H1 (cell line): ENCODE measurements at regions not wholly inside any gene's neighbourhood (a gene's known extent, or its start where the extent isn't known, plus 50 kb on each side); places are given as distances from the start of the nearest gene placed in this dataset.

ENCODE experiments used
- CTCF ChIA-PET: fragments of 300-600 bp; sonication (Branson Sonifier 250); formaldehyde crosslinking; loops from one replicate; lab custom pipeline; 2021; ENCODE audit not compliant: partially characterized antibody; lab: Charles Lee
- POLR2A ChIA-PET: fragments of 300-600 bp; sonication (Branson Sonifier 250); formaldehyde crosslinking; loops from one replicate; lab custom pipeline; 2021; ENCODE audit warnings: inconsistent platforms; ENCODE audit not compliant: partially characterized antibody; lab: Charles Lee
- DNase-seq, 2 experiments: peaks; one replicate each; pipeline versions ENCODE4 v3.0.0 to v3.0.0-alpha.2; 2010 to 2022; ENCODE audit warnings: low spot score in 2 of 2, low read depth in 1 of 2, mixed read lengths in 1 of 2
- FAIRE-seq: peaks from 2 replicates; lab custom pipeline; 2011; peaks lifted over from hg19 to GRCh38; lab: Jason Lieb, UNC
- H2AFZ ChIP-seq: 2 replicates; pipeline ENCODE4 v1.8.1; 2012; ENCODE audit warnings: low read length, inconsistent platforms
- H2AK5ac ChIP-seq: 2 replicates; pipeline ENCODE4 v1.6.1; 2013; ENCODE audit warnings: low read depth, low read length
- H2BK120ac ChIP-seq: replicated peaks from 2 replicates; pipeline ENCODE3; 2013; ENCODE audit warnings: low read depth, low read length, inconsistent platforms
- H2BK12ac ChIP-seq: 2 replicates; pipeline ENCODE4 v1.6.1; 2013; ENCODE audit warnings: low read depth, low read length
- H2BK15ac ChIP-seq: 2 replicates; pipeline ENCODE4 v1.6.1; 2013; ENCODE audit warnings: low read length
- H2BK20ac ChIP-seq: 2 replicates; pipeline ENCODE4 v1.6.1; 2013; ENCODE audit warnings: low read length
- H2BK5ac ChIP-seq: 2 replicates; pipeline ENCODE4 v1.6.1; 2013; ENCODE audit warnings: low read depth, low read length
- H3K14ac ChIP-seq: 2 replicates; pipeline ENCODE4 v1.6.1; 2013; ENCODE audit warnings: inconsistent platforms; ENCODE audit not compliant: insufficient read length
- H3K18ac ChIP-seq: 2 replicates; pipeline ENCODE4 v1.6.1; 2013; ENCODE audit warnings: low read length; ENCODE audit errors: extremely low read depth
- H3K23ac ChIP-seq: 2 replicates; pipeline ENCODE4 v1.6.1; 2013; ENCODE audit warnings: inconsistent platforms; ENCODE audit not compliant: insufficient read length
- H3K23me2 ChIP-seq: 2 replicates; pipeline ENCODE4 v1.6.1; 2013; ENCODE audit warnings: low read depth, low read length
- H3K27ac ChIP-seq: 2 replicates; pipeline ENCODE4 v1.6.1; 2011; ENCODE audit warnings: low read depth, low read length, inconsistent platforms
- H3K27me3 ChIP-seq, 4 experiments: replicated peaks in 1 of 4; 1 replicate in 1 of 4; 2 replicates in 3 of 4; pipeline versions ENCODE4 v1.6.1 to v1.8.1; 2011 to 2013; ENCODE audit warnings: low read length in 3 of 4, mild to moderate bottlenecking in 3 of 4, inconsistent platforms in 2 of 4, mixed read lengths in 2 of 4, moderate library complexity in 1 of 4; ENCODE audit not compliant: control insufficient read depth in 3 of 4, insufficient read depth in 3 of 4; ENCODE audit errors: extremely low read depth in 1 of 4
- H3K36me3 ChIP-seq, 4 experiments: 2 replicates each; pipeline versions ENCODE4 v1.6.1 to v1.8.1; 2011 to 2013; ENCODE audit warnings: mild to moderate bottlenecking in 4 of 4, low read length in 3 of 4, moderate library complexity in 2 of 4, control low read depth in 1 of 4, inconsistent platforms in 1 of 4; ENCODE audit not compliant: insufficient read depth in 4 of 4, control insufficient read depth in 2 of 4
- H3K4ac ChIP-seq: replicated peaks from 2 replicates; pipeline ENCODE3; 2013; ENCODE audit warnings: low read length, low read depth, mixed read lengths, inconsistent platforms; ENCODE audit not compliant: insufficient read length
- H3K4me1 ChIP-seq, 4 experiments: replicated peaks in 1 of 4; 1 replicate in 1 of 4; 2 replicates in 3 of 4; pipeline versions ENCODE4 v1.6.1 to v1.8.1; 2011 to 2013; ENCODE audit warnings: low read length in 3 of 4, inconsistent platforms in 2 of 4, mixed read lengths in 1 of 4; ENCODE audit not compliant: insufficient read depth in 4 of 4, control insufficient read depth in 3 of 4
- H3K4me2 ChIP-seq, 2 experiments: 2 replicates each; pipeline versions ENCODE4 v1.6.1 to v1.8.1; 2011 to 2013; ENCODE audit warnings: low read depth in 2 of 2, low read length in 2 of 2, control low read depth in 1 of 2, inconsistent platforms in 1 of 2, mild to moderate bottlenecking in 1 of 2; ENCODE audit not compliant: insufficient read depth in 1 of 2
- H3K4me3 ChIP-seq, 4 experiments: fragments of 200-600, 300-600 bp in 1 of 4; sonication (generic), shearing (Covaris generic), sonication (Bioruptor Twin) in 1 of 4; 2 replicates each; pipeline versions ENCODE4 v1.5.1 to v1.8.1; 2011 to 2016; ENCODE audit warnings: low read length in 4 of 4, low read depth in 3 of 4, control low read depth in 2 of 4, inconsistent platforms in 2 of 4, mild to moderate bottlenecking in 2 of 4, mixed read lengths in 1 of 4, moderate library complexity in 1 of 4; ENCODE audit not compliant: insufficient read depth in 2 of 4; ENCODE audit errors: extremely low read depth in 1 of 4
- H3K56ac ChIP-seq: replicated peaks from 2 replicates; pipeline ENCODE3; 2013; ENCODE audit warnings: low read depth, mild to moderate bottlenecking, mixed read lengths, low read length, inconsistent platforms; ENCODE audit not compliant: insufficient read length
- H3K79me1 ChIP-seq: 2 replicates; pipeline ENCODE4 v1.6.1; 2013; ENCODE audit warnings: low read depth, low read length, control low read depth
- H3K79me2 ChIP-seq, 2 experiments: 2 replicates each; pipeline versions ENCODE4 v1.6.1 to v1.8.1; 2012 to 2013; ENCODE audit warnings: low read length in 2 of 2, mild to moderate bottlenecking in 2 of 2, inconsistent platforms in 1 of 2; ENCODE audit not compliant: insufficient read depth in 2 of 2, control insufficient read depth in 1 of 2
- H3K9ac ChIP-seq, 4 experiments: replicated peaks in 1 of 4; 1 replicate in 1 of 4; 2 replicates in 3 of 4; pipeline versions ENCODE4 v1.6.1 to v1.8.1; 2011 to 2013; ENCODE audit warnings: low read depth in 3 of 4, low read length in 3 of 4, control low read depth in 2 of 4, mild to moderate bottlenecking in 2 of 4, moderate library complexity in 2 of 4, inconsistent platforms in 1 of 4; ENCODE audit errors: extremely low read depth in 1 of 4
- H3K9me3 ChIP-seq, 2 experiments: 2 replicates each; pipeline versions ENCODE4 v1.6.1 to v1.8.1; 2012 to 2013; ENCODE audit warnings: mild to moderate bottlenecking in 2 of 2, moderate library complexity in 2 of 2, control low read depth in 1 of 2, inconsistent platforms in 1 of 2, low read depth in 1 of 2, low read length in 1 of 2, mixed read lengths in 1 of 2; ENCODE audit not compliant: insufficient read depth in 2 of 2
- H4K20me1 ChIP-seq, 2 experiments: replicated peaks in 1 of 2; 2 replicates each; pipeline versions ENCODE3 to v1.8.1; 2011 to 2013; ENCODE audit warnings: inconsistent platforms in 2 of 2, low read length in 2 of 2, mild to moderate bottlenecking in 1 of 2; ENCODE audit not compliant: insufficient read depth in 2 of 2, control insufficient read depth in 1 of 2
- H4K5ac ChIP-seq: 2 replicates; pipeline ENCODE4 v1.6.1; 2013; ENCODE audit warnings: low read length, low read depth, mixed read lengths, inconsistent platforms; ENCODE audit not compliant: insufficient read length
- H4K8ac ChIP-seq: 2 replicates; pipeline ENCODE4 v1.8.0; 2013; ENCODE audit warnings: mild to moderate bottlenecking, moderate library complexity, low read length, inconsistent platforms; ENCODE audit not compliant: insufficient read depth; ENCODE audit errors: extremely low read depth
- H4K91ac ChIP-seq: replicated peaks from 2 replicates; pipeline ENCODE3; 2013; ENCODE audit warnings: low read length, mixed read lengths, inconsistent platforms; ENCODE audit not compliant: insufficient read length
- ASH2L ChIP-seq: fragments of 200-600, 300-600 bp; sonication (generic); IDR thresholded peaks from one replicate; pipeline ENCODE4 v1.7.1; 2017; ENCODE audit warnings: low read length
- CBX5 ChIP-seq: fragments of 300-800, 300-1000 bp; sonication (generic); IDR thresholded peaks from 2 replicates; pipeline ENCODE4 v1.7.1; 2016; ENCODE audit warnings: antibody characterized with exemption, low read length, low read depth
- CEBPB ChIP-seq: IDR thresholded peaks from 2 replicates; pipeline ENCODE4 v1.6.1; 2012; ENCODE audit warnings: low read depth, low read length
- CTBP2 ChIP-seq: IDR thresholded peaks from 2 replicates; pipeline ENCODE4 v1.7.0; 2011; ENCODE audit warnings: borderline replicate concordance, mild to moderate bottlenecking, moderate library complexity, mixed read lengths, low read length; ENCODE audit not compliant: insufficient read depth, insufficient read length
- EGR1 ChIP-seq: IDR thresholded peaks from 2 replicates; pipeline ENCODE4 v1.6.1; 2011; ENCODE audit warnings: low read depth, low read length, borderline replicate concordance
- EP300 ChIP-seq, 2 experiments: IDR thresholded peaks; 1 replicate in 1 of 2; 2 replicates in 1 of 2; pipeline ENCODE4 v1.6.1; 2011 to 2012; ENCODE audit warnings: low read depth in 2 of 2, low read length in 2 of 2, mild to moderate bottlenecking in 2 of 2, borderline replicate concordance in 1 of 2, inconsistent platforms in 1 of 2, moderate library complexity in 1 of 2
- EZH2 ChIP-seq: fragments of 200-600 bp; sonication (generic); IDR thresholded peaks from 2 replicates; pipeline ENCODE4 v1.7.1; 2012; ENCODE audit warnings: low read depth, mild to moderate bottlenecking, moderate library complexity, low read length, inconsistent platforms; ENCODE audit not compliant: severe bottlenecking
- JUN ChIP-seq: IDR thresholded peaks from 2 replicates; pipeline ENCODE4 v1.6.1; 2011; ENCODE audit warnings: low read depth, mild to moderate bottlenecking, improper control_type of control experiment, low read length
- JUND ChIP-seq: IDR thresholded peaks from 2 replicates; pipeline ENCODE4 v1.6.1; 2011; ENCODE audit warnings: mild to moderate bottlenecking, improper control_type of control experiment, low read length
- KDM1A ChIP-seq: fragments of 200-600, 300-600 bp; sonication (generic); IDR thresholded peaks from 2 replicates; pipeline ENCODE4 v1.7.1; 2016; ENCODE audit warnings: mild to moderate bottlenecking, low read length, borderline replicate concordance
- NANOG ChIP-seq: IDR thresholded peaks from 2 replicates; pipeline ENCODE4 v1.6.1; 2011; ENCODE audit warnings: low read length, low read depth, mild to moderate bottlenecking, inconsistent platforms; ENCODE audit not compliant: insufficient read depth, poor library complexity, severe bottlenecking
- RAD21 ChIP-seq, 2 experiments: IDR thresholded peaks in 1 of 2; conservative IDR thresholded peaks in 1 of 2; 2 replicates each; pipeline ENCODE4 v1.6.1; 2011; ENCODE audit warnings: low read depth in 2 of 2, low read length in 2 of 2, improper control_type of control experiment in 1 of 2, inconsistent platforms in 1 of 2, mild to moderate bottlenecking in 1 of 2, moderate library complexity in 1 of 2
- RNF2 ChIP-seq: fragments of 200-900, 300-1000 bp; sonication (generic); IDR thresholded peaks from 2 replicates; pipeline ENCODE4 v1.7.1; 2016; ENCODE audit warnings: borderline replicate concordance, low read depth, mild to moderate bottlenecking, antibody characterized with exemption, low read length; ENCODE audit not compliant: poor library complexity, severe bottlenecking; ENCODE audit errors: missing control alignments
- SP4 ChIP-seq: IDR thresholded peaks from 2 replicates; pipeline ENCODE4 v1.6.1; 2012; ENCODE audit warnings: low read length, inconsistent platforms
- TBP ChIP-seq: IDR thresholded peaks from 2 replicates; pipeline ENCODE4 v1.6.1; 2011; ENCODE audit warnings: low read depth, low read length, improper control_type of control experiment
- YY1 ChIP-seq: IDR thresholded peaks from 2 replicates; pipeline ENCODE4 v1.6.1; 2011; ENCODE audit warnings: low read depth, mild to moderate bottlenecking, low read length

DNA sequence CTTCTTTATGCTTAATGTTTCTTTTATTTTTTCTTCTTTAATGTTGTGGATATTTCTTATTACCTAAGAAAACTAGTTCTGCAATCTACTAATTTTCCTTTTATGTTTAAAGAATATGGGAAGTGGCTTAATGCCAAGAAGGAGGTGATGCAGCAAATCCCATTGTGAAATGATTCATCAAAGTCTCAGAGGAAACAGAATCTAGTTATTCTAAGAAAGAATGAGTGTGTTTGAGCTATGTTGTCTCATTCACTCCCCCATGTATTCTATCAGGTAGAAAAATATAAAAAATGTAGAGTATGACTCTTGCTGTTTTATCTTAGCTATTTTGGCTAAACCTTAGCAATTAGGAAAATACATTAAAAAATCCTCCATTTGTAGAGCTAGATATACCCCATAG, 659.9 kb upstream of the RGS18 start:
- CTCF ChIA-PET, result no interaction called here
- POLR2A ChIA-PET, result no interaction called here
- no peak overlapping the region for H4K91ac ChIP-seq
- TF ChIP-seq EP300 (IDR thresholded peaks at IDR 0.05; ENCODE audit: borderline replicate concordance in 1 of 2, low read depth in 2 of 2, low read length in 2 of 2) (no peak), NANOG (no peak), ASH2L (no peak), CTBP2 (no peak), CBX5 (no peak), TBP (no peak), CEBPB (no peak), JUND (no peak), EGR1 (no peak), KDM1A (no peak), YY1 (no peak), SP4 (no peak), RNF2 (no peak), JUN (no peak), EZH2 (no peak), RAD21 (IDR thresholded peaks at IDR 0.05 in 1 of 2, conservative IDR thresholded peaks at IDR 0.05 in 1 of 2; ENCODE audit: low read depth in 2 of 2, low read length in 2 of 2) (no peak)

More for the DNA sequence above, 659.9 kb upstream of the RGS18 start:
- DNase-seq (no peak), FAIRE-seq (no peak)
- no peak overlapping the region for H2AFZ ChIP-seq
- no peak overlapping the region for H3K4me3 ChIP-seq
- no peaks in the 10 kb centered on the region for H3K9me3 ChIP-seq
- H3K4ac ChIP-seq, result no peak overlapping the region
- no peak overlapping the region for H3K14ac ChIP-seq
- no peak overlapping the region for H3K56ac ChIP-seq
- no peaks in the 10 kb centered on the region for H3K79me2 ChIP-seq
- H2BK12ac ChIP-seq, result no peak overlapping the region
- H3K36me3 ChIP-seq, result no peaks in the 10 kb centered on the region
- no peak overlapping the region for H3K18ac ChIP-seq
- no peaks in the 10 kb centered on the region for H4K20me1 ChIP-seq
- H3K79me1 ChIP-seq, result no peaks in the 10 kb centered on the region
- no peak overlapping the region for H2BK120ac ChIP-seq
- H3K23ac ChIP-seq, result no peak overlapping the region
- H2BK5ac ChIP-seq, result no peak overlapping the region
- H2BK15ac ChIP-seq, result no peak overlapping the region
- no peak overlapping the region for H4K8ac ChIP-seq
- no peaks in the 10 kb centered on the region; the same call in 1 of the 2 replicates for H3K23me2 ChIP-seq
- no peaks in the 10 kb centered on the region for H3K27me3 ChIP-seq
- no peak overlapping the region for H3K4me2 ChIP-seq
- H3K4me1 ChIP-seq, result no peaks in the 10 kb centered on the region
- H4K5ac ChIP-seq, result no peak overlapping the region
- H2BK20ac ChIP-seq, result no peak overlapping the region
- H3K9ac ChIP-seq, result no peak overlapping the region
- H2AK5ac ChIP-seq, result no peak overlapping the region
- H3K27ac ChIP-seq, result no peak overlapping the region
